Effector CD4-positive, alpha-beta T cell (primary cell): ENCODE measurements at regions not wholly inside any gene's neighbourhood (a gene's known extent, or its start where the extent isn't known, plus 50 kb on each side); places are given as distances from the start of the nearest gene placed in this dataset.
"Not testable (repeated sequence)": the region's sequence is repeated elsewhere in the genome, so short reads cannot be mapped to it uniquely, and the experiment has no call there.

Experiments used
- DNase-seq: peaks from one replicate; pipeline ENCODE4 v3.0.0-alpha.2; 2020

GRCh38 chr15:81813215-81813614 is 232.6 kb downstream of the MEX3B start:
- DNase-seq = no peak

DNA sequence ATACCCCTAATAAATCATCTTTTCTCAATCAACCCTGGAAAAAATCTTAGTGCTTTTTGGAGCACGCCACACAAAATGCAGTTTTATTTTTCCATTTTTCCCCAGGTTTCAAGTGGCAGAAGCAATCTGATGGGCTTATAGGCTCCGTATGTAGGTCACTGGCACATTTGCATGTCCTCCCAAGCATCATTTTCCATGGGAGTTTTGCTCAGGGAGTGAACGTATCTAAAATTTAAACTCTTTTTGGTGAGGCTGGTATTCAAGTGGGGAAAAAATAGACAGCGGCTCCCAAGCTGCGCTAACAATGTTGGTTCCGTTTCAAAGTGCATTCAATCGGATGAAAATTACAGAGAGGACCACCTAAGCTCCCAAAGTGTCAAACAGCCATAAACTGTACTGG is 233.4 kb downstream of the MEX3B start:
- DNase-seq = no peak

GRCh38 chr15:81811736-81812135 is 234.1 kb downstream of the MEX3B start:
- DNase-seq = no peak

GRCh38 chr15:81809543-81809942 is 236.3 kb downstream of the MEX3B start:
- DNase-seq = no peak

- DNase-seq = no peak
Observed at GRCh38 chr15:81807806-81808205, 238.0 kb downstream of the MEX3B start.

DNA sequence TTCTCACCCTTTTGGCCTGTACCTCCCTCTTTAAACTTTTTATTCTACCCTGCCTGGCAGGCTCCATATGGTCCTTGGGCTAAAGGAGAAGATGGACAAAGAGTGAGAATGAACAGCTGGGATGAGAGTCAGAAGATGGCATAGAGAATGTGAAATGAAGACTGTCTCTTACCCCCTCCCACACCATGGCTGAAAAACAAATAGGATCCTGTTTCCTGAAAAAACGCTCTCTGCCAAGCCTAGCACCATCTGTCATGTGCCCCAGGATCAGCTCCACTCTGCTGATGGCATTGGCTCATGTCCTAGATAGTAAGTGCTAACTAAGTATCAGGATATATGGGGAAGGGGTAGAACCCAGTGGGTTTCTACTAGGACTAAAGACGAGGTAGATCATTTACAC is 238.6 kb downstream of the MEX3B start:
- no peak for DNase-seq

DNA sequence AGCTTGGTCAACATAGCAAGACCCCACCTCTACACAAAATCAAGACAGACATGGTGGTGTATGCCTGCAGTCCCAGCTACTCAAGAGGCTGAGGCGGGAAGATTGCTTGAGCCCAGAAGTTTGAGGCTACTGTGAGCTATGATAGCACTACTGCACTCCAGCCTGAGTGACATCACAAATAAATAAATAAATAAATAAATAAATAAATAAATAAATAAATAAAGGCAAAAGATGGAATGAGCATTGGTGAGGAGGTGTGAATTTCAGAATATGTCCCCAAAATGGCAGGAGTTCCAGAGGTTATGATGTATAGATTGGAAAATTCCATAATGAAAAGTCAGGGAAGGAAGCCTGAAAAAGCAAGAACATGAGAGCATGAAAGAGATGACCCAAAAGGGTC is 249.9 kb downstream of the MEX3B start:
- no peak for DNase-seq

DNA sequence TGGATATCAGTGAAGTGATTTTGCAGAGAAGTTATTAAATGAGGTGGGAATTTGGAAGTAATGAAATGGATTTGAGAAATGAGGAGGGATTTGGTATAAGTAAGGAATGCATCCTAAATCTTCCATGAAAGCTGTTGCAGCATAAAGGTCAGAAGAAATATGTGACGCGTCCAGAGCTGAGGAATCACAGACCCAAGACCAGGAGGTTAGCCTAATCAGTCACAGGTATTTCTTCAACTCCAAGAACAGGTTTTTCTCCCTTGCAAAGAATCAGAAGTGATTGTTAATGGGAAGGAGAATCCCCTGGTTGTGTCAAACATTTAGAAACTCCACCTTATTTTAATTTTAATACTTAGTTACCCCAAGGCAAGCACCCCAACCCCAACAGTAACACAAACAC is 253.2 kb downstream of the MEX3B start:
- DNase-seq = no peak

DNA sequence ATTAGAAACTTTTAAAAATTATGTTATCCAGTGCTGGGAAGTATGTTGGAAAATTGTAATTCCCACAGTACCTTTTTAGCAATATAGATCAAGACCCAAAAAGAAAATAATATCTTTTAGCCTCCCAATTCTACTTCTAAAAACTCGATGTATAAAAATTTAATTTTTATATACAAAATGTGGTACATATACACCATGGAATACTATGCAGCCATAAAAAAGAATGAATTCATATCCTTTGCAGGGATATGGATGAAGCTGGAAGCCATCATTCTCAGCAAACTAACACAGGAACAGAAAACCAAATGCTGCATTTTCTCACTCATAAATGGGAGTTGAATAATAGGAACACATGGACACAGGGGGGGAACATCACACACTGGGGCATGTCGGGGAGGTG is 254.5 kb downstream of the MEX3B start:
- not testable (repeated sequence) for DNase-seq

GRCh38 chr15:81789403-81789802 is 256.4 kb downstream of the MEX3B start:
- no peak for DNase-seq

GRCh38 chr15:81786776-81787175 is 259.0 kb downstream of the MEX3B start:
- DNase-seq = no peak

GRCh38 chr15:81785679-81786078 is 260.1 kb downstream of the MEX3B start:
- no peak for DNase-seq

GRCh38 chr15:81785181-81785580 is 260.6 kb downstream of the MEX3B start:
- DNase-seq = no peak

DNA sequence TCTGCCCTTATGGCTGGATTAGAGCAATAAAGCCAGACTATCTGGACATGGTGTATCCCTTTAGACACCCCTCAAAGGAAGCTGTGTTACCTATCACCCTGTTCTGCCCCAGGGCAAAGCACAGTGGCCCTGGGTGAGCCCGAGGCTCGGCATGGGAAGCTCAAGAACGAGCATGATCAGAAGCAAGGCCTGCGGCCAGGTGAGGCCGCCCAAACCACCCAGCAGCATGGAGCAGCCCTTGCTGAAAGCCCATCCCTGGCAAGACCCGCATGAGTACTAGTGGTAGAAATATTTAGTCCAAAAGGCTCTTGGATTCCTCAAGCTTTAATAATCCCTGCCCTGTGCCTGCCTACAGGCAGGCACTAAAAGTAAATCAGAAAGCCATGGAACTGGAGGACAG is 261.1 kb downstream of the MEX3B start:
- DNase-seq = no peak

DNA sequence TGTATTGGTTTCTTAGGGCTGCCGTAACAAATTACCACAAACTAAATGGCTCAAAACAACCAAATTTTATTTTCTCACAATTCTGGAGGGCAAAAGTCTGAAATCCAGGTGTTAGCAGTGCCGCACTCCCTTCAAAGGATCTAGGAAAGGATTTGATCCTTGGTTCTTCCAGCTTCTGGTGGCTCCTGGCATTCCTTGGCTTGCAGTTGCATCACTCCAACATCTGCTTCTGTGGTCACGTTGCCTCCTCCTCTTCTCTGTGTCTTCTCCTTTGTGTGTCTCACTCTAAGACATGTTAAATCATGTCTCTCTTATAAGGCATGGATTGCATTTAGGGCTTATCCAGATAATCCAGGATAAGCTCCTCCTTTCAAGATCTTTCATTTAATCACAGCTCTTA is 262.2 kb downstream of the MEX3B start:
- no peak for DNase-seq

DNA sequence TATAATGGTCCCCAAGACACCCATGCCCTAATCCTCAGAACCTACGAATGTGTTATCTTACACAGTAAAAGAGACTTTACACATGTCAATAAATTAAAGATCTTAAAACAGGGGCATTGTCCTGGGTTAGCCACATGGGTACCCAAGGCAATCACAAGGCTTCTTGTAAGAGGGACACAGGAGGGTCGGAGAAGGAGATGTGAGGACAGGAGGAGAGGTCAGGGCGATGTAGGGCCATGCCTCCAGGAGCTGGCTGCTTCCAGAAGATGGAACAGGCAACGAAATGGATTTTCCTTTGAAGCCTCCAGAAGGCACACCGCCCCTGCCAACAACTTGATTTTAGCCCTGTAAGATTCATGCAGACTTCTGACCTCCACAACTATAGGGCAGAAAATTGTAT is 262.7 kb downstream of the MEX3B start:
- no peak for DNase-seq

GRCh38 chr15:81781395-81781794 is 264.4 kb downstream of the MEX3B start:
- DNase-seq = no peak

DNA sequence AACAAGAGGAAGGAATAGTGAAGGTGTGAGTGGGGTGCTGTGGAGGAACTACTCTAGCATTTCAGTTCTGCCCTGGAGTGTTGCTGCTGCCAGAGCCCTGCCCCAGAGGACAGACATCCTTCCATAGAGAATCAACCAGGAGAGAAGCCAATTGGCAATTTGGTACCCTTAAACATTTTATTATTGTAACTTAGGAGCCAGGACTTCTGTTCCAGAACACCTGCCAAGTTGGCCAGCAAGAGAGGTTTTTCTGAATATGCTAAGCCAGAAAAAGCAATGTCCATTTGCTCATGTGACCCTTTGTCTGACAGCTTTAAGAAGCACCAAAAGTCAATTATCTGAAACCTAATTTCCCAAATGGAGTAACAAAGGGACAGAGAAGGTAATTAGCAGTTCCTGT is 264.9 kb downstream of the MEX3B start:
- no peak for DNase-seq

DNA sequence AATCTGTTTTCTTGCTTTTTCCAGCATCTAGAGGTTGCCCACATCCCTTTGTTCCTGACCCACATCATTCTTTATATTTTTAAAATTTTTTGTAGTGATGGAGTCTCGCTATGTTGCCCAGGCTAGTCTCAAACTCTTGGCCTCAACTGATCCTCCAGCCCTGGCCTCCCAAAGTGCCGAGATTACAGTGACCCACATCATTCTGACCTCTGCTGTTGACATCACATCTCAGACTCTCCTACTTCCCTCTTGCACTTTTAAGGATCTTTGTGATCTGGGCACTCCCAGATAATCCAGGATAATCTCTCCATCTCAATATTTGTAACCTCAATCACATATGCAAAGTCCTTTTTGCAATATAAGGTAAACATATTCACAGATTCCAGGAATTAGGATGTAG is 266.6 kb downstream of the MEX3B start:
- no peak for DNase-seq

- no peak for DNase-seq
Observed at GRCh38 chr15:81777546-81777945, 268.3 kb downstream of the MEX3B start.

- no peak for DNase-seq
Observed at GRCh38 chr15:81776976-81777375, 268.8 kb downstream of the MEX3B start.

DNA sequence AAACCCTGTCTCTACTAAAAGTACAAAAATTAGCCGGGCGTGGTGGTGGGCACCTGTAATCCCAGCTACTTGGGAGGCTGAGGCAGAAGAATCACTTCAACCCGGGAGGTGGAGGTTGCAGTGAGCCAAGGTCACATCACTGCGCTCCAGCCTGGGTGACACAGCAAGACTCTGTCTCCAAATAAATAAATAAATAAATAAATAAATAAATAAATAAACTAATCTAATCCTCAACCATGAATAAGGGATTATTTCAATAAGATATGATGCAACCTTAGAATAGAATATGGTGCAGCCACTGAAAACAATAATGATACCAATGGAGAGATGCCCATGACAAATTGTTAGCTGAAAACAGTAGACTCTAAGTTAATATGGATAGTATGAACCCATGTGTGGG is 270.0 kb downstream of the MEX3B start:
- not testable (repeated sequence) for DNase-seq

DNA sequence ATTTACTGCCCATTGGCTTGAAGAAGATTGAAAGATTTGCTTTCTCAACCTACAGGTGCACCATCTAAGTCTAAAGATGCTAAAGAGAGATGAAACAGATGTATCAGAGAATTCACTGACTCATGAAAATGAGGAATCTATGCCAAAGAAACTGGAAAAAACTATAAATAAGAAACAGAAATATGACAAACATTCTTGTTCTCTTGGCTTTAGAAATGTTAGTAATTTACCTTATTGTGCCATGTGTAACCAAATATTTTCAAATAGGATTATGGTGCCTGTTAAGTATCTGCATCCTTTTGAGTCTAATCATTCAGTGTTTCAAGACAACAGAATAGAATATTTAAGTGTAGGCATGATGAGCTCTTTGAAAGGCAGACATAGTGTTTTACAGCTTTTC is 271.5 kb downstream of the MEX3B start:
- no peak for DNase-seq

GRCh38 chr15:81768773-81769172 is 277.0 kb downstream of the MEX3B start:
- DNase-seq = no peak

DNA sequence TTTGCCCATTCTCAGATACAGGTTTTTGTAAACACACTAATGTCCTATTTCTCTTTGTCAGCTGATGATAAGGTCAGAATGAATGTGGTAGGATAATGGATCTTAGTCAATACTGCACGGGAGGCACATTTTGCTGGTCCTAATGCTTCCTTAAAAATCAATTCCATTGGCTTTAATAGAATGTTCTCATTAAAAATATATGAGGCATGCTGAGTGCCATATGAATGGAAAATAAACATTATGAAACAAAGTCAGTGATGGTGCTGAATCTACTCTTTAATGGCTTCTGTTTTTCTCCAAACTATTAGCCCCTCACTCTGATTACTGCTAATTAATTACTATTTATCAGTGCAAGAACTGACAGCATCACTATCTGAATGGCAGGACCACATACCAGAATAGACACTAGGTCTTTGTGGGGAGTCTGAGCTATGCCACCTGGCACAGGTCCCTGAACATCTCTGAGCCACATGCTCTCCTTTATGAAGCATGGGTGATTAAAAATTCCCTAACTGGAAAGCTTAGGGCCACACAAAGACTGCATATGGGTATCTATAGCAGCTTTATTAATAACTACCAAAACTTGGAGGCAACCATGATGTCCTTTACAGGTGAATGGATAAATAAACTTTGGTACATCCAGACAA is 278.9 kb downstream of the MEX3B start:
- no peak for DNase-seq

- no peak for DNase-seq
Observed at GRCh38 chr15:81765816-81766215, 280.0 kb downstream of the MEX3B start.
